T-helper 22 cell (primary cell): ENCODE measurements at regions not wholly inside any gene's neighbourhood (a gene's known extent, or its start where the extent isn't known, plus 50 kb on each side); places are given as distances from the start of the nearest gene placed in this dataset.
"Not testable (repeated sequence)": the region's sequence is repeated elsewhere in the genome, so short reads cannot be mapped to it uniquely, and the experiment has no call there.

Experiments
- DNase-seq: peaks from one replicate; pipeline ENCODE4 v3.0.0-alpha.2; 2020; ENCODE audit warnings: low read depth

DNA sequence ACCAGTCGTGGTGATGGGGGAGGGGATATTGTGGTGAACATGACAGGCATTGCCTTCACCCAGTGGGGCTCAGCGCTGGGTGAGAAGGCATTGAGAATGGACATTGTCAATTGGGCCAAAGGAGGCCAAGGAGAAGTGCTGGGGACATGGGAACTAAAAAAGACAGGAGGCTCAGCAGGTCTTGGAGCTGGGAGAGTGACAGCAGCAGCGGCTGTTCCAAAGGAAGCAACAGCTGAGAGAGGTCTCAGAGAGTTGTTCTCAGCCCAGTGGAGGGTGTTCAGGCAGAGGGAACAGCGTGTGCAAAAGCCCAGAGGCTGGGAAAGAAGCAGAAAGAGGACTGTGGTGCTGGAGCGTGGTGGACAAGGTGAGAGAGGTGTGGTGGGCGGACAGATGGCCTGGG, 56.6 kb upstream of the ASNS start:
- DNase-seq: not testable (repeated sequence)

DNA sequence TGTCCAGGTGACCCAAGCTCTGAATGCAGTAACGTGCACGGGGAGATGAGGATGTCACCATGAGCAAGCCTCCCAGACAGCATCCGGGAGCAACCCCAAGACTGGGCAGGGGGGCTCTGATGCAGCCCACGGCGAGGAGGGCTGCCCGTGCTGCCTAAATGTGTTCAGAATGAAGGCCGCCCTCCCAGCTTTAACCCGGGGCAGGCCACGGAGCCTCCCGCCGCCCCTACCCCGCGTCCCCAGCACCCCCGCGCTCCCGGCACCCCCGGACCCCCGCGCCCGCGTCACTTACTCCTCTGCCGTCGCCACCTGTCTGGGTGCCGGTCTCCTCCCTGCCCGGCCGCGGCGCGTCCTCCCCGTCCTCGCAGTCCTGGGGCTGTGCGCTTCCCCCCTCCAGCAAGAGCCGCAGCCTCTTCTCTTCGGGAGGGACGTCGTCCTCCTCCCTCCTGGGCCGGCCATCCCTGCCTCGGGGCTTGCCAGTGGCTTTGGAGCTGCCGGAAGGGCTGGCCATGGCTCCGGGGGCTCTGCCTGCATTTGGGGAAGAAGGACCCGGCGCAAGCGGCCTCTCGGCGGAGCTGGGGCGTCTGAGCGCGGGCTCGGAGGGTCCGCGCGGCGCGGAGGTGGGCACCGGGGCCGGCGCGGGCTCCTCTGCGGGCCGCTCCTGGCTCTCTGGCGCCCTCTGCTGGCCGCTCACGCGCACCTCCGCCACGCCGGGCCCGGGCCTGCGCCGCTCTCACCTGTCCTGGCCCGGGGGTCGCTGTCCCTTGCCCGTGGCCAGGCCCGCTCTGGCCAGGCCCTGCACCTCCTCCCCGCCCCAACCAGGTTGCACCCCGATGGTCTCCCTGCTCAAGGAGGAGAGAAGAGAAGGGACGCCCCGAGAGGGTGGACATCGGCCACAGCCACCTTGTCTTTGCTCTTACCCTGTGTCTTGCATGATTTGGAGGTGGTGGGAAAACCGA, 55.9 kb upstream of the ASNS start:
- DNase-seq: peak; percentile 20
